ENCODE measurements at regions not wholly inside any gene's neighbourhood (a gene's known extent, or its start where the extent isn't known, plus 50 kb on each side); places are given as distances from the start of the nearest gene placed in this dataset.

- TF ChIP-seq ZNF274 (IDR thresholded peaks at IDR 0.05; ENCODE audit: borderline replicate concordance, extremely low read depth, low read length) (no peak), POLR2A (IDR thresholded peaks at IDR 0.05; ENCODE audit: control extremely low read depth in 1 of 2, low read depth in 2 of 2, low read length in 2 of 2) (no peak), RAD21 (IDR thresholded peaks at IDR 0.05 in 1 of 2, conservative IDR thresholded peaks at IDR 0.05 in 1 of 2; ENCODE audit: low read depth in 2 of 2, low read length in 2 of 2) (no peak), CTCF (IDR thresholded peaks at IDR 0.05; ENCODE audit: control extremely low read depth in 1 of 3, insufficient read depth in 1 of 3, low read depth in 1 of 3, low read length in 3 of 3) (no peak), KDM4A (IDR thresholded peaks at IDR 0.05; ENCODE audit: low read depth, low read length, severe bottlenecking) (no peak), POLR2AphosphoS5 (IDR thresholded peaks at IDR 0.05; ENCODE audit: low read depth, low read length) (no peak), ATF3 (IDR thresholded peaks at IDR 0.05; ENCODE audit: insufficient read depth, low read depth, low read length) (no peak), CHD7 (IDR thresholded peaks at IDR 0.05; ENCODE audit: insufficient replicate concordance, low read length) (no peak), GABPA (IDR thresholded peaks at IDR 0.05; ENCODE audit: borderline replicate concordance, insufficient read depth, low read length) (no peak), EGR1 (IDR thresholded peaks at IDR 0.05; ENCODE audit: borderline replicate concordance, low read depth, low read length) (no peak), TEAD4 (IDR thresholded peaks at IDR 0.05; ENCODE audit: low read depth, low read length) (no peak)
These were observed 253.0 kb upstream of the FANCL start for GRCh38 chr2:58494071-58494501.
